SK-N-SH (cell line): ENCODE measurements at regions not wholly inside any gene's neighbourhood (a gene's known extent, or its start where the extent isn't known, plus 50 kb on each side); places are given as distances from the start of the nearest gene placed in this dataset.

ENCODE experiments used
- CTCF ChIA-PET: fragments of 300-600, 350-600 bp; formaldehyde crosslinking; extraction: SDS; loops from one replicate; lab custom pipeline; 2021; lab: Yijun Ruan, JAX
- POLR2A ChIA-PET: fragments of 350-600 bp; sonication (Branson Sonifier 250); formaldehyde crosslinking; extraction: SDS; loops from one replicate; lab custom pipeline; 2020; ENCODE audit warnings: antibody characterized with exemption, inconsistent platforms; lab: Yijun Ruan, JAX
- DNase-seq: peaks from one replicate; pipeline ENCODE4 v3.0.0; 2012
- H2AFZ ChIP-seq: fragments of 200-600 bp; sonication (generic); 2 replicates; pipeline ENCODE4 v1.8.1; 2016; ENCODE audit warnings: antibody characterized with exemption, mild to moderate bottlenecking, low read depth
- H3F3A ChIP-seq: fragments of 200-600 bp; sonication (generic); replicated peaks from 2 replicates; pipeline ENCODE3; 2016; ENCODE audit warnings: antibody characterized with exemption, mild to moderate bottlenecking; ENCODE audit not compliant: insufficient read depth
- H3K27ac ChIP-seq, 2 experiments: fragments of 200-500 bp in 1 of 2; fragments of 200-600 bp in 1 of 2; sonication (Bioruptor generic) in 1 of 2; sonication (generic), shearing (Covaris generic) in 1 of 2; 2 replicates each; pipeline versions ENCODE4 v1.5.1 to v1.6.1; 2014 to 2016; ENCODE audit warnings: low read depth in 2 of 2, inconsistent platforms in 1 of 2, low read length in 1 of 2, mild to moderate bottlenecking in 1 of 2, mixed read lengths in 1 of 2
- H3K27me3 ChIP-seq: fragments of 200-600 bp; sonication (generic), shearing (Covaris generic); 2 replicates; pipeline ENCODE4 v1.6.1; 2016; ENCODE audit warnings: mixed run types; ENCODE audit not compliant: insufficient read depth
- H3K36me3 ChIP-seq, 2 experiments: fragments of 200-500 bp in 1 of 2; fragments of 200-600 bp in 1 of 2; sonication (Bioruptor generic) in 1 of 2; sonication (generic) in 1 of 2; replicated peaks in 1 of 2; 2 replicates each; pipeline versions ENCODE3 to v1.5.1; 2014 to 2016; ENCODE audit warnings: low read length in 1 of 2, mild to moderate bottlenecking in 1 of 2; ENCODE audit not compliant: insufficient read depth in 2 of 2, control insufficient read depth in 1 of 2
- H3K4me1 ChIP-seq, 2 experiments: fragments of 200-500 bp in 1 of 2; fragments of 200-600 bp in 1 of 2; sonication (Bioruptor generic) in 1 of 2; sonication (generic), shearing (Covaris generic) in 1 of 2; 2 replicates each; pipeline versions ENCODE4 v1.5.1 to v1.6.1; 2014 to 2016; ENCODE audit warnings: low read depth in 1 of 2, low read length in 1 of 2, mixed run types in 1 of 2; ENCODE audit not compliant: insufficient read depth in 2 of 2, control insufficient read depth in 1 of 2
- H3K4me2 ChIP-seq: fragments of 200-600 bp; sonication (generic), shearing (Covaris generic); 2 replicates; pipeline ENCODE4 v1.6.1; 2017; ENCODE audit warnings: mixed run types
- H3K4me3 ChIP-seq, 2 experiments: fragments of 200-500 bp in 1 of 2; fragments of 200-600 bp in 1 of 2; sonication (Bioruptor generic) in 1 of 2; sonication (generic), shearing (Covaris generic) in 1 of 2; 2 replicates each; pipeline versions ENCODE4 v1.5.1 to v1.8.1; 2014 to 2016; ENCODE audit warnings: low read depth in 2 of 2, inconsistent platforms in 1 of 2, low read length in 1 of 2, mild to moderate bottlenecking in 1 of 2, mixed read lengths in 1 of 2, moderate library complexity in 1 of 2
- H3K79me2 ChIP-seq: fragments of 200-600 bp; sonication (generic); 2 replicates; pipeline ENCODE4 v1.8.1; 2017; ENCODE audit warnings: mild to moderate bottlenecking; ENCODE audit not compliant: insufficient read depth
- H3K9ac ChIP-seq: fragments of 200-600 bp; sonication (generic); 2 replicates; pipeline ENCODE4 v1.6.1; 2017; ENCODE audit warnings: mixed run types
- H3K9me2 ChIP-seq: fragments of 200-600 bp; sonication (generic); 2 replicates; pipeline ENCODE4 v1.6.1; 2017; ENCODE audit warnings: mixed run types
- H3K9me3 ChIP-seq: fragments of 200-600 bp; sonication (generic); 2 replicates; pipeline ENCODE4 v1.6.1; 2017; ENCODE audit warnings: mixed run types, mild to moderate bottlenecking, moderate library complexity
- H4K20me1 ChIP-seq: fragments of 200-600 bp; sonication (generic); 2 replicates; pipeline ENCODE4 v1.6.1; 2017; ENCODE audit warnings: mild to moderate bottlenecking, mixed run types; ENCODE audit not compliant: insufficient read depth
- ELF1 ChIP-seq: IDR thresholded peaks from 2 replicates; pipeline ENCODE4 v1.4.0; 2012
- JUND ChIP-seq: IDR thresholded peaks from 2 replicates; pipeline ENCODE4 v1.4.0; 2012
- MXI1 ChIP-seq: IDR thresholded peaks from 2 replicates; pipeline ENCODE4 v1.6.1; 2012; ENCODE audit warnings: mild to moderate bottlenecking, low read depth, low read length, improper control_type of control experiment
- NFIC ChIP-seq: IDR thresholded peaks from 2 replicates; pipeline ENCODE4 v1.4.0; 2012; ENCODE audit warnings: borderline replicate concordance
- RCOR1 ChIP-seq: fragments of 150-350 bp; IDR thresholded peaks from 2 replicates; pipeline ENCODE4 v1.6.1; 2017; ENCODE audit warnings: antibody characterized with exemption, low read length
- TCF12 ChIP-seq: IDR thresholded peaks from 2 replicates; pipeline ENCODE4 v1.4.0; 2012
- TEAD4 ChIP-seq: IDR thresholded peaks from 2 replicates; pipeline ENCODE4 v1.4.0; 2012; ENCODE audit warnings: mild to moderate bottlenecking, borderline replicate concordance; ENCODE audit not compliant: insufficient read depth
- WGBS: methylation state at CpG from one replicate; pipeline ENCODE4 v1.1.6; 2017; ENCODE audit warnings: low lambda C conversion rate; 5-methylcytosine and 5-hydroxymethylcytosine counted together
- TF ChIP-seq, protein P1 (sequence below): IDR thresholded peaks from 2 replicates; pipeline ENCODE4 v1.4.0; 2012; ENCODE audit warnings: low read depth, borderline replicate concordance
- TF ChIP-seq, protein P2 (sequence below): IDR thresholded peaks from 2 replicates; pipeline ENCODE4 v1.6.1; 2012; ENCODE audit warnings: mild to moderate bottlenecking, low read depth, low read length, moderate library complexity
- TF ChIP-seq, protein P3 (sequence below): IDR thresholded peaks from 2 replicates; pipeline ENCODE4 v1.4.0; 2012; ENCODE audit warnings: low read depth
- TF ChIP-seq, protein P4 (sequence below): fragments of 150-350 bp; IDR thresholded peaks from 2 replicates; pipeline ENCODE4 v1.6.1; 2017; ENCODE audit warnings: antibody characterized with exemption, low read length, low read depth, borderline replicate concordance
- TF ChIP-seq, protein P5 (sequence below): IDR thresholded peaks from 2 replicates; pipeline ENCODE4 v1.4.0; 2012; ENCODE audit warnings: low read depth, borderline replicate concordance

DNA sequence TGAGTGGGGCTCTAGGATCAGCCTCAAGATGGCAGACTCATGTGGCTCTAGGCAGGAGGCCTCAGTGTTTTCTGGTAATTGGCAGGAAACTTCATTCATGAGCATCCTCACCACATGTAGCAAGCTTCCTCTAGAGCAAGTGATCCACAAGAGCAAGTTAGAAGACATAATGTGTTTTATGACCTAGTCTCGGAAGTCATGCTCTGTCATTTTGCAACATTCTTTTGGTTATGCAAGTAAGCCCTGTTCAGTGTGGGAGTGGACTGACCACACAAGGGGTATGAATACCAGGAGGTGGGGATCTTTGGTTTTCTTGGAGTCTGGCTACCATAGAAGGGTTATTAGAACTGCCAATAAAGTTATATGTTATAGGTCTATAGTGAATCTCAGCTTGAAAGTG is 66.8 kb upstream of the STK39 start:
- no peaks in the 10 kb centered on the region for H3K9me3 ChIP-seq
- H3K36me3 ChIP-seq = no peaks in the 10 kb centered on the region
- no peak overlapping the region for H3K27ac ChIP-seq
- no peak overlapping the region for H2AFZ ChIP-seq
- H3K4me1 ChIP-seq = peaks cover 0 to 5% of the 10 kb centered on the region in 2 experiments; a peak in 2 of 4 replicates
- H3K27me3 ChIP-seq = no peaks in the 10 kb centered on the region
- ChIA-PET CTCF (interaction anchor here (1.1 to 1.3 kb wide), 2 partner anchors 12 to 32 kb away, joined by 3 to 4 read pairs; no protein-coding TSS in a partner anchor), POLR2A (no interaction called here)
- no peaks in the 10 kb centered on the region for H4K20me1 ChIP-seq
- H3K9me2 ChIP-seq = no peaks in the 10 kb centered on the region
- no peak overlapping the region for H3K9ac ChIP-seq
- no peak overlapping the region for H3K4me3 ChIP-seq
- 91% methylated on average over 1 of the region's 1 CpG for WGBS
- no peak overlapping the region for H3K4me2 ChIP-seq
- DNase-seq = no peak
- H3F3A ChIP-seq = no peaks in the 10 kb centered on the region
- TF ChIP-seq MXI1 (no peak), JUND (no peak), ELF1 (no peak)
- TF ChIP-seq, protein P1, sequence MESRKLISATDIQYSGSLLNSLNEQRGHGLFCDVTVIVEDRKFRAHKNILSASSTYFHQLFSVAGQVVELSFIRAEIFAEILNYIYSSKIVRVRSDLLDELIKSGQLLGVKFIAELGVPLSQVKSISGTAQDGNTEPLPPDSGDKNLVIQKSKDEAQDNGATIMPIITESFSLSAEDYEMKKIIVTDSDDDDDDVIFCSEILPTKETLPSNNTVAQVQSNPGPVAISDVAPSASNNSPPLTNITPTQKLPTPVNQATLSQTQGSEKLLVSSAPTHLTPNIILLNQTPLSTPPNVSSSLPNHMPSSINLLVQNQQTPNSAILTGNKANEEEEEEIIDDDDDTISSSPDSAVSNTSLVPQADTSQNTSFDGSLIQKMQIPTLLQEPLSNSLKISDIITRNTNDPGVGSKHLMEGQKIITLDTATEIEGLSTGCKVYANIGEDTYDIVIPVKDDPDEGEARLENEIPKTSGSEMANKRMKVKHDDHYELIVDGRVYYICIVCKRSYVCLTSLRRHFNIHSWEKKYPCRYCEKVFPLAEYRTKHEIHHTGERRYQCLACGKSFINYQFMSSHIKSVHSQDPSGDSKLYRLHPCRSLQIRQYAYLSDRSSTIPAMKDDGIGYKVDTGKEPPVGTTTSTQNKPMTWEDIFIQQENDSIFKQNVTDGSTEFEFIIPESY = no peak
- TF ChIP-seq, all 33 proteins: peak for 0
- no peaks in the 10 kb centered on the region for H3K79me2 ChIP-seq

DNA sequence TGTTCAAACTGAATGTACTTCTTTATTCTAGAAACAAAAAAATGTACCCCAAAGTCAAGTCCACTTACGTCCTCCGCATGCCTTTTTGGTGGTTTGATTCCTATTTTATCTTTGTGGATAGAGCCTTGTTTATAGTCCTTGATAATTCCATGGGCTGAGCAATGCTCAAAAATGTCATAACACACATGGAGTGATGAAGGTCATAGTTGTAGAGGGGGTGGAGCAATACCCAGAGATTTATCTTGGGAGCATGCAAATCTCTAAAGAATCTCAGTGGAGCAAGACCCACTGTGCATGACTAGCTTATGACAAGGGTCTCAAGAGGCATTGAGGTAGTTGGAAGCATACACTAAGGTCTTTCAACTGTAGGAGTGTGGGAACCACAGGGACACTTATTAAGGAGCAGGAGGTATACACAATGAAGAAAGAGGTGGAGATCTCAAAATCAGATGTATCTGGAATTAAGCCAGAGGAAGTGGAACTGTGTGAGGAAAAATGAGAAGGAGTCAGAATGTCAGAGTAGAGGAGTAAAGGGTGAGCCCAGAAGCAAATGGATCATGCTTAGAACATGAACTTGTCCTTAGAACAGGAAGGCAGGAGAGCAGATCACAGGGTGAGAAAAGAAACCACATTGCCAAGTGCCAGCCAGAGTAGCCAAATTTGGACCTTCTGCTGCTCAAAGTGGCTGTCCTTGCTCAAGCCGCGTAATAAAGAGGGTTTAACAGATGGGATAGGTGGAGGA is 68.1 kb upstream of the STK39 start:
- Histone ChIP-seq H3K27ac (no peak overlapping the region), H3K4me2 (no peak overlapping the region), H3K27me3 (no peaks in the 10 kb centered on the region), H3K4me1 (peaks cover 0 to 5% of the 10 kb centered on the region in 2 experiments; a peak in 2 of 4 replicates), H2AFZ (no peak overlapping the region), H3K9me3 (no peaks in the 10 kb centered on the region), H3K36me3 (no peaks in the 10 kb centered on the region), H4K20me1 (no peaks in the 10 kb centered on the region), H3K9ac (no peak overlapping the region), H3K9me2 (no peaks in the 10 kb centered on the region), H3K4me3 (no peak overlapping the region), H3F3A (no peaks in the 10 kb centered on the region), H3K79me2 (no peaks in the 10 kb centered on the region)
- ChIA-PET POLR2A (no interaction called here), CTCF (no interaction called here)
- no peak for DNase-seq
- TF ChIP-seq, protein P2, sequence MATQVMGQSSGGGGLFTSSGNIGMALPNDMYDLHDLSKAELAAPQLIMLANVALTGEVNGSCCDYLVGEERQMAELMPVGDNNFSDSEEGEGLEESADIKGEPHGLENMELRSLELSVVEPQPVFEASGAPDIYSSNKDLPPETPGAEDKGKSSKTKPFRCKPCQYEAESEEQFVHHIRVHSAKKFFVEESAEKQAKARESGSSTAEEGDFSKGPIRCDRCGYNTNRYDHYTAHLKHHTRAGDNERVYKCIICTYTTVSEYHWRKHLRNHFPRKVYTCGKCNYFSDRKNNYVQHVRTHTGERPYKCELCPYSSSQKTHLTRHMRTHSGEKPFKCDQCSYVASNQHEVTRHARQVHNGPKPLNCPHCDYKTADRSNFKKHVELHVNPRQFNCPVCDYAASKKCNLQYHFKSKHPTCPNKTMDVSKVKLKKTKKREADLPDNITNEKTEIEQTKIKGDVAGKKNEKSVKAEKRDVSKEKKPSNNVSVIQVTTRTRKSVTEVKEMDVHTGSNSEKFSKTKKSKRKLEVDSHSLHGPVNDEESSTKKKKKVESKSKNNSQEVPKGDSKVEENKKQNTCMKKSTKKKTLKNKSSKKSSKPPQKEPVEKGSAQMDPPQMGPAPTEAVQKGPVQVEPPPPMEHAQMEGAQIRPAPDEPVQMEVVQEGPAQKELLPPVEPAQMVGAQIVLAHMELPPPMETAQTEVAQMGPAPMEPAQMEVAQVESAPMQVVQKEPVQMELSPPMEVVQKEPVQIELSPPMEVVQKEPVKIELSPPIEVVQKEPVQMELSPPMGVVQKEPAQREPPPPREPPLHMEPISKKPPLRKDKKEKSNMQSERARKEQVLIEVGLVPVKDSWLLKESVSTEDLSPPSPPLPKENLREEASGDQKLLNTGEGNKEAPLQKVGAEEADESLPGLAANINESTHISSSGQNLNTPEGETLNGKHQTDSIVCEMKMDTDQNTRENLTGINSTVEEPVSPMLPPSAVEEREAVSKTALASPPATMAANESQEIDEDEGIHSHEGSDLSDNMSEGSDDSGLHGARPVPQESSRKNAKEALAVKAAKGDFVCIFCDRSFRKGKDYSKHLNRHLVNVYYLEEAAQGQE = no peak
- TF ChIP-seq NFIC = no peak
- TF ChIP-seq TCF12 = no peak
- no peak for TF ChIP-seq RCOR1
- TF ChIP-seq, protein P1 = no peak
- TF ChIP-seq, protein P3, sequence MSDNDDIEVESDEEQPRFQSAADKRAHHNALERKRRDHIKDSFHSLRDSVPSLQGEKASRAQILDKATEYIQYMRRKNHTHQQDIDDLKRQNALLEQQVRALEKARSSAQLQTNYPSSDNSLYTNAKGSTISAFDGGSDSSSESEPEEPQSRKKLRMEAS = no peak
- no peak for TF ChIP-seq TEAD4
- TF ChIP-seq, protein P4, sequence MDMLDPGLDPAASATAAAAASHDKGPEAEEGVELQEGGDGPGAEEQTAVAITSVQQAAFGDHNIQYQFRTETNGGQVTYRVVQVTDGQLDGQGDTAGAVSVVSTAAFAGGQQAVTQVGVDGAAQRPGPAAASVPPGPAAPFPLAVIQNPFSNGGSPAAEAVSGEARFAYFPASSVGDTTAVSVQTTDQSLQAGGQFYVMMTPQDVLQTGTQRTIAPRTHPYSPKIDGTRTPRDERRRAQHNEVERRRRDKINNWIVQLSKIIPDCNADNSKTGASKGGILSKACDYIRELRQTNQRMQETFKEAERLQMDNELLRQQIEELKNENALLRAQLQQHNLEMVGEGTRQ = no peak
- TF ChIP-seq, protein P5, sequence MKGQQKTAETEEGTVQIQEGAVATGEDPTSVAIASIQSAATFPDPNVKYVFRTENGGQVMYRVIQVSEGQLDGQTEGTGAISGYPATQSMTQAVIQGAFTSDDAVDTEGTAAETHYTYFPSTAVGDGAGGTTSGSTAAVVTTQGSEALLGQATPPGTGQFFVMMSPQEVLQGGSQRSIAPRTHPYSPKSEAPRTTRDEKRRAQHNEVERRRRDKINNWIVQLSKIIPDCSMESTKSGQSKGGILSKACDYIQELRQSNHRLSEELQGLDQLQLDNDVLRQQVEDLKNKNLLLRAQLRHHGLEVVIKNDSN = no peak
- TF ChIP-seq MXI1 = no peak
- WGBS = 89% methylated on average over 4 of the region's 4 CpGs
